SHP77 treated with DMSO at 0.1 percent for 48 hours (cell line): ENCODE measurements at regions not wholly inside any gene's neighbourhood (a gene's known extent, or its start where the extent isn't known, plus 50 kb on each side); places are given as distances from the start of the nearest gene placed in this dataset.

ENCODE experiments used
- DNase-seq: peaks from one replicate; lab custom pipeline; 2025; lab: John Stamatoyannopoulos, UW

- no peak for DNase-seq
These were observed 294.9 kb upstream of the MARCKS start for GRCh38 chr6:113562248-113562647.

GRCh38 chr6:113564371-113565171, 292.6 kb upstream of the MARCKS start:
- peak; percentile 88 for DNase-seq

GRCh38 chr6:113565306-113565705, 291.8 kb upstream of the MARCKS start:
- no peak for DNase-seq

GRCh38 chr6:113570161-113570560, 287.0 kb upstream of the MARCKS start:
- DNase-seq = no peak

GRCh38 chr6:113570641-113571040, 286.5 kb upstream of the MARCKS start:
- DNase-seq = no peak

- no peak for DNase-seq
These were observed 283.0 kb upstream of the MARCKS start for GRCh38 chr6:113574147-113574546.

- DNase-seq = no peak
These were observed 280.8 kb upstream of the MARCKS start for GRCh38 chr6:113576310-113576709.

- no peak for DNase-seq
These were observed 278.5 kb upstream of the MARCKS start for GRCh38 chr6:113578691-113579090.

- DNase-seq = no peak
These were observed 272.4 kb upstream of the MARCKS start for GRCh38 chr6:113584767-113585166.

- DNase-seq = no peak
These were observed 271.9 kb upstream of the MARCKS start for GRCh38 chr6:113585246-113585645.

- no peak for DNase-seq
These were observed 270.6 kb upstream of the MARCKS start for GRCh38 chr6:113586413-113587077.

- no peak for DNase-seq
These were observed 270.0 kb upstream of the MARCKS start for GRCh38 chr6:113587078-113587699.

GRCh38 chr6:113588646-113589045, 268.5 kb upstream of the MARCKS start:
- DNase-seq = no peak

- no peak for DNase-seq
These were observed 265.0 kb upstream of the MARCKS start for GRCh38 chr6:113591896-113592827.

GRCh38 chr6:113594726-113595125, 262.4 kb upstream of the MARCKS start:
- no peak for DNase-seq

- DNase-seq = no peak
These were observed 261.2 kb upstream of the MARCKS start for GRCh38 chr6:113595911-113596376.

- peak; percentile 57 for DNase-seq
These were observed 260.5 kb upstream of the MARCKS start for GRCh38 chr6:113596387-113597230.

GRCh38 chr6:113597231-113597583, 259.9 kb upstream of the MARCKS start:
- DNase-seq = no peak

GRCh38 chr6:113598786-113599185, 258.4 kb upstream of the MARCKS start:
- no peak for DNase-seq

GRCh38 chr6:113599444-113599843, 257.7 kb upstream of the MARCKS start:
- DNase-seq = no peak
